HG03558 (cell line): ENCODE measurements at regions not wholly inside any gene's neighbourhood (a gene's known extent, or its start where the extent isn't known, plus 50 kb on each side); places are given as distances from the start of the nearest gene placed in this dataset.
"Not testable (repeated sequence)": the region's sequence is repeated elsewhere in the genome, so short reads cannot be mapped to it uniquely, and the experiment has no call there.

ENCODE experiments used
- ATAC-seq: cut with Tn5 transposase; IDR thresholded peaks from one replicate; pipeline ENCODE4 v1.9.1; 2021; ENCODE audit warnings: moderate number of reproducible peaks; ENCODE audit not compliant: unreplicated experiment; ENCODE audit errors: extremely low read depth

GRCh38 chr16:51262428-51262827 lies 111.4 kb upstream of the SALL1 start:
- ATAC-seq = no peak

- no peak for ATAC-seq
These were observed 110.8 kb upstream of the SALL1 start for GRCh38 chr16:51261919-51262318.

- ATAC-seq = no peak
These were observed 104.4 kb upstream of the SALL1 start for GRCh38 chr16:51255349-51255972.

GRCh38 chr16:51254390-51254789 lies 103.3 kb upstream of the SALL1 start:
- not testable (repeated sequence) for ATAC-seq

GRCh38 chr16:51248217-51248616 lies 97.1 kb upstream of the SALL1 start:
- ATAC-seq = no peak

- no peak for ATAC-seq
These were observed 94.6 kb upstream of the SALL1 start for GRCh38 chr16:51245658-51245995.

DNA sequence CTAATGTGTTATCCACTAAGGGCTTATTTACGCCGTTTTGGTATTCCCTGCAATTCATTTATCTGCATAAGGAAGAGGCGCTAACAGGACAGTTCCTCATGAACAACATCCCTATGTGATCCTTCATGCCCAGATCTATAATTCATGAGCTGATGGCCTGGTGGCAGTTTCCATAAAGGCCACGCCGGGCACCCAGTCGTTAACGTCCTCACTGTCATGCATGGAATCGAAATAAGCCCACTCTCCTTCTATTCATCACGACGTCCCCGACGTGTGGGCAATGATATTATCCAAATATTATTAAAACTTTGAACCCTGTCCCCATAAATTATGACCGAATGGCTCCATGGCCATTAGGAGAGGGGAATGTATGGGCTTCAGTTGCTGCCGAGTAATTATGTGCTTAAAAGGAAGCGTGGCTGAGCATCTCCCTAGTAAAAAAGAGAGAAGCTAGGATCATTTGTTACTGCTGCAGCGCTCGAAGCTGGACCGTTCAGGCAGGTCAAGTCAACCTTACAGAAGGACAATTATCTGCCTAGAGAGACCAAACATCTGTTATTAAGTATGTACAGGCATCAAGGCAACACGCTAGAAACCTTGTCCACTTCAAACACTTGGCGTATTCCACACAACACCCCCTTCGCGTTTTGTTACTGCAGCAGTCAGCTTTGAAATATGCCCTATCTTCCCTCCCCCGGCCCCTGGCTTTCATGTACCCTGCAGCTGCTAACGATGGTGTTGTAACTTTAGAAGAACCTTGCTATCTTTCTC lies 94.0 kb upstream of the SALL1 start:
- ATAC-seq = no peak

DNA sequence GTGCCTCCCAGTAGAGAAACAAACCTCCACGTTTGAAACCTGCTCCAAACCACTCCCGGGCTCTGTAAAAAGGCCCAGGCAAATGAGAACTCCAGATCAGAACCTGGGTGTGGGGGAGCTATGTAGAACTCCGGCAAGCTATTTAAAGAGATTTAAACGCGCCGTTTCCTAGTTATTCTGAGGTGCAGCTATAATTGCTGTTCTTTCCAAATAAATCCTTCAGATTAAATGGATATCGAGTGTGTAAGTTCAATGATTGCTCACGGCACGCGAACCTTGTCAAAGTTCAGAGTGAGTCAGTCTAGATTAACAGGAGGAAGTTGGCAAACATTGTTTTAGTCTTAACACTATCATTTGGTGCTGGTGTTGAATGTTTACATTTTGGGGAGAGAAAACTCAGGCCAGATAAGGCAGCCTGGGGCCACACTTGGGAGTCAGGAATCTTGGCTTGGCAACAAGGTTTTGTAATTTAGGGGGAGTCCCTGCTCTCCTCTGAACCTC lies 92.9 kb upstream of the SALL1 start:
- no peak for ATAC-seq

DNA sequence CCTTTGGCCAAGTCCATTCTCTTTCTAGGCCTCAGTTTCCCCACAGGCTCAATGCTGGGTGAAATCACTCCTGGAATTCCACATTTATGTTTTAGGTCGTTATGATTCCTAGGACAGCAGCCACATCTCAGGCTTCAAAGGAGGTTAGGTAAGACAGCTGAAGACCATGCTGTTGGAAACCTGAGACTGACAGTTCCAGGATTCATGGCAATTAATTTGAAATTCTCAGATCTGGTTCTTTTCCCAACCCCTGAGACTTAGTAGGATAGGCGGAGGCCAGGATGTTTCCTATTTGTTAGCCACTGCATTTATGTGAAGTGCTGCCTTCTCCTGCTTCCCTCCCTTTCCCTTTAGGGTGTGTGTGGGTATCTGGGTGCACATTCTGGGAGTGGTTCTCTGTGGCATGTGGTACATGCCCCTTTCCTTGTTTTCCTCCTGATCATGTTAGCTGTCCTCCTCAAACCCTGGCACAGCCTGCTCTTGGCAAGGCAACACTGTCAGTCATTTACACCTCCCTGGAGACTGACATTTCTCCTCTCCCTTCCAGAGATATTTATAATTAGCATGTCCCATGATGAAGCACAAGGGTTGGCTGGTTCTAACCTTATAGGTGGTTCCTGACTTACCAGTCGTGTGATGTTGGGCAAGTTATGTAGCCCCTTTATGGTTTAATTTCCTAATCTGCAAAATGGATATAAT lies 91.4 kb upstream of the SALL1 start:
- ATAC-seq = no peak

DNA sequence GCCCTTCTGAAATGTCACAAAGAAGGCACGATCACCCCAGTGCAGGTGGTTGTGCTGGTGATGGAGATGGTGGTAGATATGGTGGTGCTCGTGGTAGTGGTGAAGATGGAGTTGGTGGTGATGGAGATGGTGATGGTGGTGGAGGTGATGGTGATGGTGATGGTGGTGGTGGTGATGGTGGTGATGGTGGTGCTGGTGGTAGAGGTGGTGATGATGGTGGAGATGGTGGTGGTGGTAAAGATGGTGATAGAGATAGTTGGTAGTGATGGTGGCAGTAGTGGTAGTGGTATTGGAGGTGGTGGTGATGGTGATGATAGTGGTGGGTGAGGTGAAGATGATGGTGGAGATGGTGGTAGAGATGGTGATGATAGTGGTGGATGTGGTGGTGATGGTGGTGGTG lies 88.1 kb upstream of the SALL1 start:
- no peak for ATAC-seq

GRCh38 chr16:51237861-51238378 lies 86.8 kb upstream of the SALL1 start:
- ATAC-seq = no peak

DNA sequence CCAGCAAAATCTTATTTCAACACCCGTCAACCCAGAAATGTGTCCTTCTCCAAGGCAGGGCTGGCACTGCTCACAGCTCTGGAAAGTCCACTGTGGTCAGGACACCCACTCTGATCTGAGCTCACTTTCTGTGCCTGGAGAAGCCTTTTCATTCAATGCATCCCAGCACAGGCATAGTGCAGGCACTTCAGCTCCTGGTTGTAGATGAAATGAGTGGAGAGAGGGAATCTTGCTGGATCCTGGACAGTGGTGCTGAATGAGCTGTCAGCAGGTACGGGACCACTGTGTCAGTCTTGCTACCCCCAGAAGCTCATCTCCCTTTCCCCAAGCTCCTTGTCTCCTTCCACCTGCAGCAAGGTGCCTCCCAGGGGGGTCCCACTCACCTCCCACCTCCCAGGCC lies 86.1 kb upstream of the SALL1 start:
- ATAC-seq = no peak

GRCh38 chr16:51236583-51236982 lies 85.5 kb upstream of the SALL1 start:
- ATAC-seq = no peak

- no peak for ATAC-seq
These were observed 80.6 kb upstream of the SALL1 start for GRCh38 chr16:51231702-51232101.

DNA sequence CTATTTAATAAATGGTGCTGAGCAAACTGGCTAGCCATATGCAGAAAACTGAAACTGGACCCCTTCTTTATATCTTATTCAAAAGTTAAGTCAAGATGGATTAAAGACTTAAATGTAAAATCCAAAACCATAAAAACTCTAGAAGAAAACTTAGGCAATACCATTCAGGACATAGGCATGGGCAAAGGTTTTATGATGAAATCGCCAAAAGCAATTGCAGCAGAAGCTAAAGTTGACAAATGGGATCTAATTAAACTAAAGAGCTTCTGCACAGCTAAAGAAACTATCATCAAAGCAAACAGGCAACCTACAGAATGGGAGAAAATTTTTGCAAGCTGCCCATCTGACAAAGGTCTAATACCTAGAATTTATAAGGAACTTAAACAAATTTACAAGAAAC lies 79.0 kb upstream of the SALL1 start:
- not testable (repeated sequence) for ATAC-seq

GRCh38 chr16:51228097-51228659 lies 77.1 kb upstream of the SALL1 start:
- no peak for ATAC-seq

DNA sequence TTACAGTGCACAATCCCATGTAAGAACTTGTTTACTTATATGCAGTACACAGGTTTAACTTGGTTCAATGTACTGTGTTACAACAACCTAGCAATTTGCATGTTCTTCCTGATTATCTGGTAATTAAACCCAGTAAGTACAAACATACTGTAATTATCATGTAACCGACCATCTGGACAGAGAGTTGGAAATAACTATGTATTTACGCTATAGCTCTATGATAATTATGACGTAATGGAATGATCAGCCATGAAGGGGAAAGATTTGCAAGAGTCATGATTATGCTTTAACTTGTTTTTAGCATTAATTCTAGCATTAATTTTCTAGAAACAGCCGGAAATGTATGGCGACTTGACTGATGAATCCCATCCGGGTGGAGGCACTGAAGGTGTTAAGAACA lies 74.8 kb upstream of the SALL1 start:
- no peak for ATAC-seq

GRCh38 chr16:51224317-51224716 lies 73.2 kb upstream of the SALL1 start:
- no peak for ATAC-seq

DNA sequence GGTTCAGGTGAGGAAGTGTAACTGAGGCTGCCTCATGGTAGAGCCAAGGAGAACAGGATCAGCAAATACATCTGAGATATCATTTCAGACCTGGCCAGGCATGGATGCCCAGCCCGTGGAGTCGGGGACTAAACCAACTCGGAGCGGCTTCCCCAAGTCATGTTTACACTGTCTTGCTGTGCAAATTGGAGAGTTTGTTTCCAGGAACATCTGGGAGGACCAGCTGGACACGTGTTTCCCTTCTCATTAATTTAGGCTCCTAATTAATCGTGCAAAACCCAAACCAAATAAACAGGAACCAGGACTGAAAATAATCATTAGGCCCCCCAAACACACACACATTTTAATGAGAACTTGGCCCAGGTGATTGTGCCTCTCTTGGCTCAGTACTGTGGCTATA lies 70.9 kb upstream of the SALL1 start:
- no peak for ATAC-seq

- ATAC-seq = no peak
These were observed 60.1 kb upstream of the SALL1 start for GRCh38 chr16:51211148-51211547.

DNA sequence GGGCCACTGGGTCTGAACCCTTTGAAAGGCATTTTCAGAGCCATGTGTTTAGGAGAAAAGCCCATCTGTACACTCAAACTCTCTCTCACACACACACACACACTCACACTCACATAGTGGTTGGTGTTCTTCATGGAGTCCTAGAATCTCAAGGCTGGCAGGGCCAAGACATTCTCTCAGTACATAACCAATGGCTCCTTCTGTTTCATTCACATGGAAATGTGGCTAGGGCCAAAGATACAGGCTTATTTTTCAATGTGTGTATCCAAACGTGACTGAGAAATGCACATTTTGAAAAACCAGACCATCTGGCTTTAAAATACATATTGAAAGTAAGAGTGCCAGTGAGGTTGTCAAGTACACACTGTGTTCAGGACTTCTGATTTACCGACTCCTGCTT lies 59.0 kb upstream of the SALL1 start:
- ATAC-seq = no peak
